ENCODE measurements at regions not wholly inside any gene's neighbourhood (a gene's known extent, or its start where the extent isn't known, plus 50 kb on each side); places are given as distances from the start of the nearest gene placed in this dataset.

DNA sequence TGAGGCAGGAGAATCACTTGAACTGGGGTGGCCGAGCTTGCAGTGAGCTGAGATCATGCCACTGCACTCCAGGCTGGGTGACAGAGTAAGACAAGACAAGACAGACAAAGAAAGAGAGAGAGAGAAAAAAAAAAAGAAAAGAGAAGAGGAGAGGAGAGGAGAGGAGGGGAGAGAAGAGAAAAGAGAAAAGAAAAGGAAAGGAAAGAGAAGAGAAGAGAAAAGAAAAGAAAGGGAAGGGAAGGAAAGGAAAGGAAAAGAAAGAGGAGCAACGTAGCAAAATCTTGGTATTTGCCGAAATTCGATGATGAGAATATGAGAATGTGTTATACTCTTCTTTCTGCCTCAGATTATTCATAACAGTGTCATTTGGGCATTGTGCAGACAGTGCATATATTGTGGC is 101.2 kb upstream of the PFKP start:
- intact Hi-C loops (cut with DNase I; ENCODE audit: low total_unique reads) = no loop called here
- TF ChIP-seq POLR2A (IDR thresholded peaks at IDR 0.05) = no peak
- TF ChIP-seq, protein P1, sequence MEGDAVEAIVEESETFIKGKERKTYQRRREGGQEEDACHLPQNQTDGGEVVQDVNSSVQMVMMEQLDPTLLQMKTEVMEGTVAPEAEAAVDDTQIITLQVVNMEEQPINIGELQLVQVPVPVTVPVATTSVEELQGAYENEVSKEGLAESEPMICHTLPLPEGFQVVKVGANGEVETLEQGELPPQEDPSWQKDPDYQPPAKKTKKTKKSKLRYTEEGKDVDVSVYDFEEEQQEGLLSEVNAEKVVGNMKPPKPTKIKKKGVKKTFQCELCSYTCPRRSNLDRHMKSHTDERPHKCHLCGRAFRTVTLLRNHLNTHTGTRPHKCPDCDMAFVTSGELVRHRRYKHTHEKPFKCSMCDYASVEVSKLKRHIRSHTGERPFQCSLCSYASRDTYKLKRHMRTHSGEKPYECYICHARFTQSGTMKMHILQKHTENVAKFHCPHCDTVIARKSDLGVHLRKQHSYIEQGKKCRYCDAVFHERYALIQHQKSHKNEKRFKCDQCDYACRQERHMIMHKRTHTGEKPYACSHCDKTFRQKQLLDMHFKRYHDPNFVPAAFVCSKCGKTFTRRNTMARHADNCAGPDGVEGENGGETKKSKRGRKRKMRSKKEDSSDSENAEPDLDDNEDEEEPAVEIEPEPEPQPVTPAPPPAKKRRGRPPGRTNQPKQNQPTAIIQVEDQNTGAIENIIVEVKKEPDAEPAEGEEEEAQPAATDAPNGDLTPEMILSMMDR (IDR thresholded peaks at IDR 0.05) = no peak
- no peak for DNase-seq
- Histone ChIP-seq H3K27me3 (no peaks in the 10 kb centered on the region), H3K27ac (no peak overlapping the region), H3K9me3 (no peaks in the 10 kb centered on the region), H3K4me1 (no peaks in the 10 kb centered on the region), H3K36me3 (ENCODE audit: low read depth, missing control alignments) (no peaks in the 10 kb centered on the region), H3K4me3 (no peak overlapping the region)
- WGBS, 2 donors = 66 to 73% methylated on average over 4 of the region's 4 CpGs

DNA sequence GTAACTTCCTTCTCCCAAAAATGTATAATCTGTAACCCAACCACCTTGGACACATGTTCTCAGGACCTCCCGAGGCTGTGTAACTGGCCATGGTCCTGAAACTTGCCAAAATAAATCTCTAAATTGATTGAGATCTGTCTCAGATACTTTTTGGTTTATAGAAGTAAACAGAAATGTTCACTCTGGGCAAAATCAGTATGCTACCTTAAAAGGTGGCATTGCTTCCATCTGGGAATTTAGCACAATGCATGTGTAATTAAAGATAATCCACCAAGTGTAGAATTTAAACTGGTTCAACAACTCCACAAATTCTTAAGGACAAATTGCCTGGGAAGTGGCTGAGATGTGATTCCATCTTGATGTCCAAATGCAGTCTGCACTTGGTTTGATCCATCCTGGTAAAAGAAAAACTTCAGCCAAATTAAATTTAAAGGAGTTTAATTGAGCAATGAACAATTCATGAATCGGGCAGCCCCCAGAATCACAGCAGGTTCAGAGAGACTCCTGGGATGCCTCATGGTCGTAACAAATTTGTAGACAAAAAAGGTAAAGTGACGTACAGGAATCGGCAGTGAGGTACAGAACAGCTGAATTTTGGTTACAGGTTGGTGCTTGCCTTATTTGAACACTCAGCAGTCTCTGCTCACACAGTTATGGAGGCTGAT is 102.6 kb upstream of the PFKP start:
- intact Hi-C loops (cut with DNase I; ENCODE audit: low total_unique reads) = no loop called here
- WGBS, 2 donors = 85 to 87% methylated on average over 5 of the region's 5 CpGs
- DNase-seq = no peak
- no peak overlapping the region for H3K27ac ChIP-seq
- no peaks in the 10 kb centered on the region for H3K9me3 ChIP-seq
- TF ChIP-seq, protein P1 (IDR thresholded peaks at IDR 0.05) = no peak
- TF ChIP-seq POLR2A (IDR thresholded peaks at IDR 0.05) = no peak
- H3K36me3 ChIP-seq (ENCODE audit: low read depth, missing control alignments) = no peaks in the 10 kb centered on the region
- H3K27me3 ChIP-seq = no peaks in the 10 kb centered on the region
- no peaks in the 10 kb centered on the region for H3K4me1 ChIP-seq
- no peak overlapping the region for H3K4me3 ChIP-seq

DNA sequence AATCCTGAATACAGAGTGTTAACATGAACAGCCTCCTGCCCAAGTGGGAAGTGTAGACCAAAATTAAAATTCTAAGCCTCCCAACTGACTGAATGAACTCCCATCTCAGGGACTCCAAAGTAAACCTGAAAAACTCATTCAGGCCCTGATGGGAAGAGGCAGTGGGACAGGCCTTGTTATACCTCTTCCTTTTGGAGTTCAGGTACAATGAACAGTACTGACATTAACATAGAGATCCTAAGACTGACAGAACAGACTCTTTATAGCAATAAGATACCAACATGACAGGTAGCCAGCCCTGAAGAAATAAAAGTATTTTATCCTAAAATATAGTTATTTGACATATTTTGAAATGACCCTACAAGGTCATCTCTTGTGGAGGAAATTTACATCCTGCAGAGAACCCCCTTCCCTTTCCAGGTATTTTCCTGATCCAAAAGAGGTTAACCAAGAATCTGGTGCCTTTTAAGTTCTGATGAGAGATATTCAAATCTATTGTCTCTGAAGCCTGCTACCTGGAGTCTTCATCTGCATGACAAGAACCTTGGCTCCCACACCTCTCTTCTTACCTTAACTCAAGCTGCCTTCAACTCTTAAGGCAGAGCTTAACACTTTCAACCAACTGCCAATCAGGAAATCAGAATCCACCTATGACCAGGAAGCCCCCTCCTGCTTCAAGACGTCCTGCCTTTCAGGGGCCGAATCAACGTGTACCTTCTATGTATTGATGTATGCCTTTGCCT is 103.3 kb upstream of the PFKP start:
- no peaks in the 10 kb centered on the region for H3K9me3 ChIP-seq

DNA sequence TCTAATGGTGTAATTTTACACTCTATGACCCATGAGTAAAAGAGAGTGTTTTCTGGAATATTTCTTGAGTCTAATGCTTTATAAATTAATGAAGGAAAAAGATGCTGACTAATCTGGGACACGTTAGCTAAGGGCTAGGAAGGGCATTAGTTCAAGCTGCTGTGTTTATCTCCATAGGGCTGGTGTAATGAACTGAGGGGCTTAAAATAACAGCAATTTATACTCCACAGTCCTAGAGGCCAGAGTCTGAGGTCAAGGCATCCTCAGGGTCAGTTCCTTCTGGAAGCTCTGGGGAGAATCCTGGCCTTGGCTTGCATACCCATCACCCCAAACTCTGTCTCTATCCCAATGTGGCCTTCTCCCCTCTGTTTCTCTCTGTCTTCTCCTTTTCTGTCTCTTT is 105.2 kb upstream of the PFKP start:
- no peak for DNase-seq
- 62 to 64% methylated on average over 1 of the region's 1 CpG for WGBS, 2 donors

More for the DNA sequence above, 103.3 kb upstream of the PFKP start:
- 48 to 49% methylated on average over 3 of the region's 3 CpGs for WGBS, 2 donors
- Histone ChIP-seq H3K36me3 (ENCODE audit: low read depth, missing control alignments) (no peaks in the 10 kb centered on the region), H3K27me3 (no peaks in the 10 kb centered on the region), H3K4me1 (no peaks in the 10 kb centered on the region), H3K4me3 (no peak overlapping the region), H3K27ac (no peak overlapping the region)
- no peak for DNase-seq
- intact Hi-C loops (cut with DNase I; ENCODE audit: low total_unique reads) = no loop called here
- TF ChIP-seq, protein P1 (IDR thresholded peaks at IDR 0.05) = no peak
- no peak for TF ChIP-seq POLR2A (IDR thresholded peaks at IDR 0.05)

More for the DNA sequence above, 105.2 kb upstream of the PFKP start:
- Histone ChIP-seq H3K27ac (no peak overlapping the region), H3K4me3 (no peak overlapping the region), H3K9me3 (no peaks in the 10 kb centered on the region), H3K27me3 (no peaks in the 10 kb centered on the region), H3K36me3 (ENCODE audit: low read depth, missing control alignments) (no peaks in the 10 kb centered on the region), H3K4me1 (no peaks in the 10 kb centered on the region)
- TF ChIP-seq, protein P1 (IDR thresholded peaks at IDR 0.05) = no peak
- intact Hi-C loops (cut with DNase I; ENCODE audit: low total_unique reads) = no loop called here
